ENCODE measurements at regions not wholly inside any gene's neighbourhood (a gene's known extent, or its start where the extent isn't known, plus 50 kb on each side); places are given as distances from the start of the nearest gene placed in this dataset.

DNA sequence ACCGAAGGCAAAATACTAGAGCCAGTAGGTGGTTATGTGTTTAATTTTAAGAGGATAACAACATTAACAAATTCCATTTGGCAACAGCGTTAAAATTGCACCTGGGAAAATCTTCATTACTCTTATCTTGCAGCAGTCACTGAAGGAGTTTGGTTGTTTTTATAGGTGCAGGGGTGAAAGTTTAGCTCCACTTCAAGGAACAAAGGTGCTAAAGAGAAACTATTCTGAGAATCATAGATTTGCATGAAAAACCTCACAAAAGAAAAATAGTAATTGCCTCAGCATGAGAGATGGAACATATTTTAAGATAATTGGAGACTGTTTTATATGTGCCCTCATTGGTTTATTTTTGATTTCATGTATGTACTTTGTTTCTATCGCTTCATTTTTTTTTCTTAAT is 444.4 kb downstream of the UTRN start:
- no peak for TF ChIP-seq CTCF (IDR thresholded peaks at IDR 0.05; ENCODE audit: extremely low read depth, missing control alignments)
- DNase-seq (ENCODE audit: low spot score) = no peak

DNA sequence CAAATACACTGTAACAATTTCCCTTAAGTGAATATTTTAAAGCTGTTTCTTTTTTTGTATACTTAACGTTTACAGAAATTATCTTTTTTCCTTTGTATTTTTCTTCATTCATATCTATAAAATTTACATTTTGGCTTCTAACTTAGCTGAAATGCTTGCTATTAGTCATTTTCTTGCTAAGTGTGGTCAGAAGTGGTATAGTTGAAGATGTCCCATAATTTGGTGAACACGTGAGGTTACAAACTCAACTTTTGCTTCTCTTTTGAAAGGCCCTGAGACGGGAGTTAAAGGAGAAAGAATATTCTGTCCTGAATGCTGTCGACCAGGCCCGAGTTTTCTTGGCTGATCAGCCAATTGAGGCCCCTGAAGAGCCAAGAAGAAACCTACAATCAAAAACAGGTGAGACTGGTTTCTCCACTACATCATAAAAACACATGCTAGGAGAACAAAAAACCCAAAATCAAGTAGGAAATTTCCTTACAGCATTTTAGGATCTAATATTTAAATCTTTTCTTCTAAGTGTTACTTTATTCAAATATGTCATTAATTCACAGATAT is 445.0 kb downstream of the UTRN start:
- no peak for DNase-seq (ENCODE audit: low spot score)
- TF ChIP-seq CTCF (IDR thresholded peaks at IDR 0.05; ENCODE audit: extremely low read depth, missing control alignments) = no peak

DNA sequence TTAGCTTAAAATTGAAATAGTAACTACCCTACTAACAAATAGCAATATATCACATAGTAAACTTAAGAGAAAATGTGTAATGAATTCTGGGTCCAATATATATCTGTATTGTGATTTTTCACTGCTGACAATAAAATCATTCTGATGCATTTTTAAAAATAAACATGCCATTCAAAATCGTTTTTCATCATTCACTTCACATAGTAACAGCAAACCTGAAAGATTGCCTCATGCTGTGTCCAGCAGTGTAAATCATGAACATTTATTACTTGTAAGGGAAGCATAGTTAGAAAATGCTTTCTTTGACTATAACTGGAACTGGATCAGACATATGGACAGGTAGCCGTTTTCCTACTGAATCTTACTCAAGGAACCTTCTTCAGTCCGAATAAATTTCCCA is 446.1 kb downstream of the UTRN start:
- no peak for DNase-seq (ENCODE audit: low spot score)
- TF ChIP-seq CTCF (IDR thresholded peaks at IDR 0.05; ENCODE audit: extremely low read depth, missing control alignments) = no peak

- TF ChIP-seq CTCF (IDR thresholded peaks at IDR 0.05; ENCODE audit: extremely low read depth, missing control alignments) = no peak
- no peak for DNase-seq (ENCODE audit: low spot score)
Measured at GRCh38 chr6:144736763-144737162, 451.6 kb downstream of the UTRN start.

- no peak for DNase-seq (ENCODE audit: low spot score)
- TF ChIP-seq CTCF (IDR thresholded peaks at IDR 0.05; ENCODE audit: extremely low read depth, missing control alignments) = no peak
Measured at GRCh38 chr6:144737998-144738397, 452.9 kb downstream of the UTRN start.

- DNase-seq (ENCODE audit: low spot score) = no peak
Measured at GRCh38 chr6:144739873-144740272, 454.7 kb downstream of the UTRN start.

DNA sequence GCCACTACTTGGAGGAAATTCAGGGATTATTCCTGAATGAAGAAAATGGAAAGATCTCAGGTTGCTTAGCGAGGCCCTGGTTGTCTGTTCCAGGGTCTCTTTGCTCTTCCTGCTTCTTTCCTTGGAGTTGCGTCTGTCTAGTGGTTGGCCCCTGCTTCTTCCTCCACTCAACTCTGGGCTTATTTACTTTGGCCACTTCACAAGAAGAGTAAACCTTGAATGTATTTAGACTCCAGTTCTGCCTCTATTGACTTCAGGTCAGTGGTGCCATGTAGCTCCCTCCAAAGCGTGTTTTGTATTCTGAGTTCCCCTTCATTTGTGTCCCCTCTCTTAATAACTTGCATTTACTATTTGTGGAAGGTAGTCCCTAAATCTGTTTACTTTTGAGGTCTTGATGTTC is 456.5 kb downstream of the UTRN start:
- TF ChIP-seq CTCF (IDR thresholded peaks at IDR 0.05; ENCODE audit: extremely low read depth, missing control alignments) = no peak
- DNase-seq (ENCODE audit: low spot score) = no peak

More at GRCh38 chr6:144739873-144740272, 454.7 kb downstream of the UTRN start:
- no peak for TF ChIP-seq CTCF (IDR thresholded peaks at IDR 0.05; ENCODE audit: extremely low read depth, missing control alignments)

Measured in GM20000 (cell line).